MM.1S (cell line): ENCODE measurements at regions not wholly inside any gene's neighbourhood (a gene's known extent, or its start where the extent isn't known, plus 50 kb on each side); places are given as distances from the start of the nearest gene placed in this dataset.

Experiments used
- DNase-seq: peaks from one replicate; pipeline ENCODE4 v3.0.0-alpha.2; 2015
- H2AFZ ChIP-seq: fragments of 300-600 bp; sonication (generic); 2 replicates; pipeline ENCODE4 v1.6.0; 2016; ENCODE audit warnings: antibody characterized with exemption, low read length
- H3F3A ChIP-seq: fragments of 300-600 bp; sonication (generic); 2 replicates; pipeline ENCODE4 v1.6.1; 2016; ENCODE audit warnings: mild to moderate bottlenecking, antibody characterized with exemption, low read length, moderate library complexity, mixed read lengths; ENCODE audit not compliant: insufficient read depth
- H3K27ac ChIP-seq: fragments of 300-600 bp; sonication (generic); 2 replicates; pipeline ENCODE4 v1.5.1; 2016; ENCODE audit warnings: mild to moderate bottlenecking, low read length
- H3K27me3 ChIP-seq: fragments of 300-600 bp; sonication (generic); replicated peaks from 2 replicates; pipeline ENCODE4 v1.6.0; 2016; ENCODE audit warnings: low read length; ENCODE audit not compliant: insufficient read depth
- H3K36me3 ChIP-seq: fragments of 300-600 bp; sonication (generic); replicated peaks from 2 replicates; pipeline ENCODE4 v1.6.1; 2016; ENCODE audit warnings: mild to moderate bottlenecking, low read length, mixed read lengths; ENCODE audit not compliant: insufficient read depth
- H3K4me1 ChIP-seq: fragments of 300-600 bp; sonication (generic); 2 replicates; pipeline ENCODE4 v1.6.1; 2016; ENCODE audit warnings: low read length, mixed read lengths
- H3K4me2 ChIP-seq: fragments of 300-600 bp; sonication (generic); 2 replicates; pipeline ENCODE4 v1.6.0; 2016; ENCODE audit warnings: low read depth, low read length
- H3K4me3 ChIP-seq: fragments of 300-600 bp; sonication (generic); 2 replicates; pipeline ENCODE4 v1.5.1; 2016; ENCODE audit warnings: low read length, mixed read lengths
- H3K79me2 ChIP-seq: fragments of 300-600 bp; sonication (generic); 2 replicates; pipeline ENCODE4 v1.6.1; 2016; ENCODE audit warnings: mixed run types, low read length, mixed read lengths
- H3K9ac ChIP-seq: fragments of 300-600 bp; sonication (generic); 2 replicates; pipeline ENCODE4 v1.6.1; 2016; ENCODE audit warnings: low read length, mixed read lengths
- H3K9me2 ChIP-seq: fragments of 300-600 bp; sonication (generic); replicated peaks from 2 replicates; pipeline ENCODE4 v1.6.1; 2016; ENCODE audit warnings: mild to moderate bottlenecking, low read length, mixed read lengths; ENCODE audit not compliant: insufficient read depth
- H3K9me3 ChIP-seq: fragments of 300-600 bp; sonication (generic); replicated peaks from 2 replicates; pipeline ENCODE4 v1.6.1; 2016; ENCODE audit warnings: mild to moderate bottlenecking, low read length, mixed read lengths; ENCODE audit not compliant: insufficient read depth
- H4K20me1 ChIP-seq: fragments of 300-600 bp; sonication (generic); 2 replicates; pipeline ENCODE4 v1.6.1; 2016; ENCODE audit warnings: mild to moderate bottlenecking, low read length, moderate library complexity, mixed read lengths; ENCODE audit not compliant: insufficient read depth
- EZH2 ChIP-seq: fragments of 300-600 bp; sonication (generic); optimal IDR thresholded peaks from 2 replicates; pipeline ENCODE3; 2017; ENCODE audit warnings: low read depth, mild to moderate bottlenecking, antibody characterized with exemption, low read length, mixed read lengths
- EZH2phosphoT487 ChIP-seq: fragments of 300-600 bp; sonication (generic); IDR thresholded peaks from 2 replicates; pipeline ENCODE4 v1.6.1; 2018; ENCODE audit warnings: antibody characterized with exemption, low read length
- TF ChIP-seq, protein P1 (sequence below): fragments of 300-600 bp; sonication (generic); IDR thresholded peaks from 2 replicates; pipeline ENCODE4 v1.5.1; 2016; ENCODE audit warnings: antibody characterized with exemption, low read length, mixed read lengths

DNA sequence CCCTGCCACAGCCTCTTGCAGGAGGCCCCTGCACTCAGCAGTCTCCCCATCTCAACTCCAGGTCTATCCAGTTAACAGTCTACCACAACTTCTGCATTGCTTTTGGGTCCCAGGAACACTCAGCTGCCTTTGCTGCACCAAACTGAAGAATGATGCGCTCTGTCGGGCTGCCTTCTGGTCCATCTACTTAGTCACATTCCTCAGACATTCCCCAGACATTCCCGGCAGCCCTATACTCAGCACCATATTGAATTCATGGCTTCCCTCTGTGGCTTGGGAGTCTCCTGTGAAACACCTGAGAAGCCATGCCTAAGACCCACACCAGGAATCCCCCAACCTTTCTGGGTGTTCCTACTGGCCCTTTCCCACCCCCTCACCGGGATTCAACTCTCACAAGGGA lies 99.6 kb upstream of the COL21A1 start:
- H4K20me1 ChIP-seq = no peaks in the 10 kb centered on the region
- TF ChIP-seq EZH2 = no peak
- TF ChIP-seq EZH2phosphoT487 = no peak
- TF ChIP-seq, protein P1, sequence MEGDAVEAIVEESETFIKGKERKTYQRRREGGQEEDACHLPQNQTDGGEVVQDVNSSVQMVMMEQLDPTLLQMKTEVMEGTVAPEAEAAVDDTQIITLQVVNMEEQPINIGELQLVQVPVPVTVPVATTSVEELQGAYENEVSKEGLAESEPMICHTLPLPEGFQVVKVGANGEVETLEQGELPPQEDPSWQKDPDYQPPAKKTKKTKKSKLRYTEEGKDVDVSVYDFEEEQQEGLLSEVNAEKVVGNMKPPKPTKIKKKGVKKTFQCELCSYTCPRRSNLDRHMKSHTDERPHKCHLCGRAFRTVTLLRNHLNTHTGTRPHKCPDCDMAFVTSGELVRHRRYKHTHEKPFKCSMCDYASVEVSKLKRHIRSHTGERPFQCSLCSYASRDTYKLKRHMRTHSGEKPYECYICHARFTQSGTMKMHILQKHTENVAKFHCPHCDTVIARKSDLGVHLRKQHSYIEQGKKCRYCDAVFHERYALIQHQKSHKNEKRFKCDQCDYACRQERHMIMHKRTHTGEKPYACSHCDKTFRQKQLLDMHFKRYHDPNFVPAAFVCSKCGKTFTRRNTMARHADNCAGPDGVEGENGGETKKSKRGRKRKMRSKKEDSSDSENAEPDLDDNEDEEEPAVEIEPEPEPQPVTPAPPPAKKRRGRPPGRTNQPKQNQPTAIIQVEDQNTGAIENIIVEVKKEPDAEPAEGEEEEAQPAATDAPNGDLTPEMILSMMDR = no peak
- no peaks in the 10 kb centered on the region for H3F3A ChIP-seq
- H3K9me3 ChIP-seq = no peaks in the 10 kb centered on the region
- no peak overlapping the region for H3K27ac ChIP-seq
- no peaks in the 10 kb centered on the region for H3K79me2 ChIP-seq
- DNase-seq = no peak
- no peaks in the 10 kb centered on the region for H3K27me3 ChIP-seq
- H3K36me3 ChIP-seq = no peaks in the 10 kb centered on the region
- H3K4me3 ChIP-seq = no peak overlapping the region
- no peaks in the 10 kb centered on the region for H3K9me2 ChIP-seq
- H3K9ac ChIP-seq = no peak overlapping the region
- H3K4me1 ChIP-seq = peaks cover 15% of the 10 kb centered on the region
- H3K4me2 ChIP-seq = no peak overlapping the region
- H2AFZ ChIP-seq = no peak overlapping the region

DNA sequence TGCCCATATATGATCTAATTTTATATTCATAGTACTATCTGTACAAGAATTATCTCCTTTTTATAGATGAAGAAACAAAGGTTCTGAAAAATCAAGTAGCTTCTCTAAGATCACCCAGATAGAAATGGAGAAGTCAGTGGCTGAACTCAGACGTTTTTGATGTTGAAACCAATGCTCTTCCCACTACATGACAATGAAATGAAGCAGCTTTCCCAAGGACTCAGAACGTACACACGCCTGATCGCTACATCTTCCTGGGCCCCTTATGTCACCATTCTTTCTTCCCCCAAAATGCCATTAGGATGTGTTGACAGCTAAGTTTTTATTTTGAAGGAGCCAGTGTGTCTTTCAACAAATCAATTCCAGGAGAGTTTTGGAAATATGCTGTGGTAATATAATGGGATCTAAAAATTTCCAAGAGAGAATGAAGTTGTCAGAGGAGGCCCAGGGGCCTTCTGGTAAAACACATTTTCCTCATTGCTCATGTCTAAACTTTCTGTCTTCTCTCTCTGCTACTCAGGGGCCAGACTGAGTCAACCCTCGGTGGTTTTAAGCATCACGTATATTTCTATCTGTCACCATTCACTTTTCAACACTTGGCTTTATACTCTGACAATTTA lies 98.1 kb upstream of the COL21A1 start:
- Histone ChIP-seq H3K4me1 (peaks cover 15% of the 10 kb centered on the region), H3K4me3 (no peak overlapping the region), H2AFZ (no peak overlapping the region), H3K9me2 (no peaks in the 10 kb centered on the region), H3F3A (no peaks in the 10 kb centered on the region), H3K27ac (no peak overlapping the region), H3K4me2 (no peak overlapping the region), H4K20me1 (no peaks in the 10 kb centered on the region), H3K9ac (no peak overlapping the region), H3K27me3 (no peaks in the 10 kb centered on the region), H3K79me2 (no peaks in the 10 kb centered on the region), H3K9me3 (no peaks in the 10 kb centered on the region), H3K36me3 (no peaks in the 10 kb centered on the region)
- DNase-seq = no peak
- TF ChIP-seq EZH2 = no peak
- TF ChIP-seq EZH2phosphoT487 = no peak
- TF ChIP-seq, protein P1 = no peak

DNA sequence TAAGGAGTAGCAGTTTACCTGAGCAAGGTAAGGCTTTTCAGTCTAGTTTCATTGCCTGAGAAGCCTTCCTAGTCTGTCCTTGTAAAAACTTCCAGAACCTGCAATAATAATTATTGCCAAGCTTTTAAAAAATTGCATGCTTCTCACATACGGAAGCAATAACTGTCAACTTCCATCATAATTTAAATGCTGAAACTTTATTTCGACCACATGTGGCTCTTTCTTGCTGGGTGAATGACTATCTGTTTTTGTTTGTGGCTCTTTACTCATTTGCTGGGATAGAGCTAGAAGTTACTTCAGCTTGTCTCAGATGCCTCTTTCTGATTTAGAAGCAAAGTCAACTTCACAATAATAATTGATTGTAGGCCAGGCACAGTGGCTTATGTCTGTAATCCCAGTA lies 95.9 kb upstream of the COL21A1 start:
- H3K79me2 ChIP-seq = no peaks in the 10 kb centered on the region
- H3K27ac ChIP-seq = no peak overlapping the region
- H4K20me1 ChIP-seq = no peaks in the 10 kb centered on the region
- no peaks in the 10 kb centered on the region for H3F3A ChIP-seq
- H3K36me3 ChIP-seq = no peaks in the 10 kb centered on the region
- H3K9me3 ChIP-seq = no peaks in the 10 kb centered on the region
- H2AFZ ChIP-seq = no peak overlapping the region
- H3K4me1 ChIP-seq = no peaks in the 10 kb centered on the region
- TF ChIP-seq, protein P1 = no peak
- no peak for TF ChIP-seq EZH2phosphoT487
- no peak for TF ChIP-seq EZH2
- H3K9me2 ChIP-seq = no peaks in the 10 kb centered on the region
- DNase-seq = no peak
- no peak overlapping the region for H3K4me2 ChIP-seq
- H3K9ac ChIP-seq = no peak overlapping the region
- no peaks in the 10 kb centered on the region for H3K27me3 ChIP-seq
- no peak overlapping the region for H3K4me3 ChIP-seq
